K562 (cell line): ENCODE measurements at regions not wholly inside any gene's neighbourhood (a gene's known extent, or its start where the extent isn't known, plus 50 kb on each side); places are given as distances from the start of the nearest gene placed in this dataset.

Source experiments
- ATAC-seq: fragments of 200-7000 bp; cut with Tn5 transposase; 3 replicates; pipeline ENCODE4 v1.9.1; 2020; ENCODE audit warnings: moderate library complexity
- BruUV-seq: library from RNA; stranded (reverse); fragments of 400-500 nt; replicated peaks from 2 replicates; lab custom pipeline; 2021; lab: Mats Ljungman, UMichigan
- CTCF ChIA-PET: fragments of 300-600 bp; formaldehyde crosslinking; extraction: SDS; loops from one replicate; lab custom pipeline; 2021; ENCODE audit warnings: low intra/inter-chr PET ratio; lab: Yijun Ruan, JAX
- POLR2A ChIA-PET: fragments of 300-600, 350-650 bp; sonication (Branson Sonifier 250); formaldehyde crosslinking; extraction: SDS; loops from one replicate; lab custom pipeline; 2021; ENCODE audit warnings: antibody characterized with exemption, inconsistent platforms; lab: Yijun Ruan, JAX
- DNase-seq, 4 experiments: peaks; one replicate each; pipeline versions ENCODE4 v3.0.0 to v3.0.0-alpha.2; 2011 to 2018; ENCODE audit warnings: low spot score in 3 of 4, mixed read lengths in 3 of 4; ENCODE audit errors: extremely low read depth in 1 of 4
- FAIRE-seq: peaks from 2 replicates; lab custom pipeline; 2011; peaks lifted over from hg19 to GRCh38; lab: Jason Lieb, UNC
- H2AFZ ChIP-seq: 2 replicates; pipeline ENCODE4 v1.6.0; 2011; ENCODE audit warnings: low read depth, low read length, control low read depth, inconsistent platforms
- H3K27ac ChIP-seq: fragments of 200-600 bp; 3 replicates; pipeline ENCODE4 v1.8.0; 2011; ENCODE audit warnings: low read depth, mild to moderate bottlenecking, control low read depth, inconsistent platforms, low read length, moderate library complexity, mixed read lengths; ENCODE audit errors: extremely low read depth
- H3K27me3 ChIP-seq, 2 experiments: fragments of 300-600 bp in 1 of 2; 2 replicates in 1 of 2; 3 replicates in 1 of 2; pipeline versions ENCODE4 v1.6.0 to v1.8.0; 2011; ENCODE audit warnings: inconsistent platforms in 2 of 2, low read length in 2 of 2, mild to moderate bottlenecking in 1 of 2, mixed read lengths in 1 of 2, moderate library complexity in 1 of 2; ENCODE audit not compliant: control insufficient read depth in 2 of 2, insufficient read depth in 2 of 2
- H3K36me3 ChIP-seq: fragments of 300-600 bp; 3 replicates; pipeline ENCODE4 v1.8.0; 2011; ENCODE audit warnings: mild to moderate bottlenecking, low read length, inconsistent platforms; ENCODE audit not compliant: control insufficient read depth, insufficient read depth
- H3K4me1 ChIP-seq, 2 experiments: fragments of 200-600 bp in 1 of 2; replicated peaks in 1 of 2; 2 replicates in 1 of 2; 3 replicates in 1 of 2; pipeline versions ENCODE4 v1.5.1 to v1.8.0; 2011; ENCODE audit warnings: inconsistent platforms in 2 of 2, low read length in 2 of 2, mild to moderate bottlenecking in 1 of 2, mixed read lengths in 1 of 2, moderate library complexity in 1 of 2; ENCODE audit not compliant: control insufficient read depth in 2 of 2, insufficient read depth in 2 of 2
- H3K4me2 ChIP-seq: 2 replicates; pipeline ENCODE4 v1.6.1; 2011; ENCODE audit warnings: low read length, control low read depth, inconsistent platforms, mixed read lengths; ENCODE audit not compliant: insufficient read depth
- H3K4me3 ChIP-seq: fragments of 200-600 bp; sonication (generic), shearing (Covaris generic); 2 replicates; pipeline ENCODE4 v1.5.1; 2016; ENCODE audit warnings: control low read depth, inconsistent platforms
- H3K79me2 ChIP-seq: fragments of 200-600 bp; 3 replicates; pipeline ENCODE4 v1.8.0; 2011; ENCODE audit warnings: low read length, inconsistent platforms; ENCODE audit not compliant: control insufficient read depth, insufficient read depth
- H3K9ac ChIP-seq, 2 experiments: 2 replicates each; pipeline versions ENCODE4 v1.6.0 to v1.6.1; 2011; ENCODE audit warnings: low read depth in 2 of 2, low read length in 2 of 2, control low read depth in 1 of 2, inconsistent platforms in 1 of 2, mild to moderate bottlenecking in 1 of 2, mixed read lengths in 1 of 2; ENCODE audit not compliant: insufficient read depth in 1 of 2
- H3K9me1 ChIP-seq: one replicate; pipeline ENCODE4 v1.6.0; 2011; ENCODE audit warnings: inconsistent platforms, mild to moderate bottlenecking, low read length, moderate library complexity; ENCODE audit not compliant: control insufficient read depth, insufficient read depth
- H3K9me3 ChIP-seq: replicated peaks from 2 replicates; pipeline ENCODE4 v1.5.1; 2011; ENCODE audit warnings: low read depth, low read length, inconsistent platforms; ENCODE audit not compliant: control insufficient read depth, insufficient read depth
- H4K20me1 ChIP-seq: replicated peaks from 2 replicates; pipeline ENCODE4 v1.6.1; 2011; ENCODE audit warnings: low read length, inconsistent platforms, mixed read lengths; ENCODE audit not compliant: control insufficient read depth, insufficient read depth
- ELF4 ChIP-seq: fragments of 450-650 bp; formaldehyde crosslinking; IDR thresholded peaks from 2 replicates; pipeline ENCODE4 v1.4.0; 2022; ENCODE audit warnings: missing genetic modification characterization
- ERF ChIP-seq: fragments of 450-650 bp; formaldehyde crosslinking; IDR thresholded peaks from 2 replicates; pipeline ENCODE4 v1.4.0; 2020; ENCODE audit warnings: mild to moderate bottlenecking, mixed read lengths
- GABPB2 ChIP-seq: fragments of 250-450 bp; sonication (Bioruptor Pico); conservative IDR thresholded peaks from 2 replicates; pipeline ENCODE4 v1.5.1; 2021; ENCODE audit warnings: mild to moderate bottlenecking
- HDGF ChIP-seq: fragments of 450-650 bp; IDR thresholded peaks from 2 replicates; pipeline ENCODE4 v1.6.1; 2016
- ILF3 ChIP-seq: fragments of 450-650 bp; IDR thresholded peaks from 2 replicates; pipeline ENCODE4 v1.6.1; 2018; ENCODE audit warnings: antibody characterized with exemption, mild to moderate bottlenecking, moderate library complexity, borderline replicate concordance
- ILK ChIP-seq: fragments of 450-650 bp; IDR thresholded peaks from 2 replicates; pipeline ENCODE4 v1.6.1; 2016; ENCODE audit warnings: missing genetic modification characterization, low read depth, mild to moderate bottlenecking, missing compliant biosample characterization, moderate library complexity, borderline replicate concordance
- KLF13 ChIP-seq: fragments of 450-650 bp; IDR thresholded peaks from 2 replicates; pipeline ENCODE4 v1.6.1; 2016; ENCODE audit warnings: missing genetic modification characterization, low read depth, mild to moderate bottlenecking, missing compliant biosample characterization, moderate library complexity, borderline replicate concordance
- MIER1 ChIP-seq: fragments of 450-650 bp; IDR thresholded peaks from 2 replicates; pipeline ENCODE4 v1.6.1; 2016; ENCODE audit warnings: antibody characterized with exemption, mild to moderate bottlenecking, low read depth
- NR2C2 ChIP-seq, 2 experiments: fragments of 200-800 bp in 1 of 2; sonication (Bioruptor generic) in 1 of 2; sonication (generic) in 1 of 2; formaldehyde crosslinking in 1 of 2; IDR thresholded peaks; 2 replicates each; pipeline versions ENCODE4 v1.6.1 to v1.8.0; 2016 to 2022; ENCODE audit warnings: mild to moderate bottlenecking in 1 of 2, missing compliant biosample characterization in 1 of 2, missing genetic modification characterization in 1 of 2, missing genetic modification reagents in 1 of 2
- NR4A1 ChIP-seq, 2 experiments: fragments of 250-450 bp in 1 of 2; fragments of 450-650 bp in 1 of 2; sonication (Bioruptor Pico) in 1 of 2; IDR thresholded peaks; 2 replicates each; pipeline versions ENCODE4 v1.4.0 to v1.6.1; 2016 to 2020; ENCODE audit warnings: mild to moderate bottlenecking in 2 of 2, missing compliant biosample characterization in 1 of 2, missing genetic modification characterization in 1 of 2, moderate library complexity in 1 of 2
- ZBED1 ChIP-seq: IDR thresholded peaks from 2 replicates; pipeline ENCODE4 v1.6.1; 2014
- ZNF311 ChIP-seq: fragments of 250-450 bp; sonication (Bioruptor Pico); IDR thresholded peaks from 2 replicates; pipeline ENCODE4 v1.4.0; 2020; ENCODE audit warnings: mild to moderate bottlenecking, moderate library complexity
- ZNF584 ChIP-seq: fragments of 200-800 bp; sonication (Bioruptor generic); IDR thresholded peaks from 2 replicates; pipeline ENCODE4 v1.6.1; 2016; ENCODE audit warnings: low read depth, mild to moderate bottlenecking, missing genetic modification characterization, missing compliant biosample characterization
- WGBS: fragments of 100-300 bp; shearing (Covaris generic); methylation state at CpG from one replicate; pipeline ENCODE4 v1.1.6; 2016; ENCODE audit warnings: low coverage, mixed read lengths; ENCODE audit not compliant: insufficient coverage; ENCODE audit errors: missing lambda C conversion rate; 5-methylcytosine and 5-hydroxymethylcytosine counted together
- in situ Hi-C: fragments of 300-500 bp; cut with MboI; formaldehyde crosslinking; loops from 4 replicates; pipeline ENCODE4 v1.15.0; 2018; ENCODE audit warnings: inconsistent platforms, mixed read lengths
- intact Hi-C: fragments of 100-400 bp; cut with micrococcal nuclease; formaldehyde crosslinking; loops from 2 replicates; pipeline ENCODE4 v1.14.2; 2022
- TF ChIP-seq, protein P1 (sequence below): sonication (generic); formaldehyde crosslinking; IDR thresholded peaks from 2 replicates; pipeline ENCODE4 v1.9.0; 2022; ENCODE audit warnings: mild to moderate bottlenecking, missing genetic modification reagents
- TF ChIP-seq, protein P2 (sequence below): fragments of 450-650 bp; IDR thresholded peaks from 2 replicates; pipeline ENCODE4 v1.6.1; 2016; ENCODE audit warnings: mild to moderate bottlenecking

- Histone ChIP-seq H3K36me3 (no peaks in the 10 kb centered on the region), H3K4me3 (no peak overlapping the region), H2AFZ (no peak overlapping the region), H3K4me2 (no peak overlapping the region), H3K9ac (no peak overlapping the region), H3K4me1 (no peaks in the 10 kb centered on the region), H3K9me3 (no peaks in the 10 kb centered on the region), H4K20me1 (no peaks in the 10 kb centered on the region), H3K27ac (no peak overlapping the region), H3K27me3 (no peaks in the 10 kb centered on the region), H3K79me2 (no peaks in the 10 kb centered on the region), H3K9me1 (no peaks in the 10 kb centered on the region)
- CTCF ChIA-PET = no interaction called here
- DNase-seq (no peak), FAIRE-seq (no peak), ATAC-seq (no peak)
- 0% methylated on average over 1 of the region's 1 CpG for WGBS
- intact Hi-C loops (no loop called here), in situ Hi-C loops (no loop called here)
- POLR2A ChIA-PET = no interaction called here
- BruUV-seq = no TSS peak
- TF ChIP-seq ILK (tag) = no peak
These were observed 181.0 kb upstream of the BMP4 start for GRCh38 chr14:54137614-54137961.

DNA sequence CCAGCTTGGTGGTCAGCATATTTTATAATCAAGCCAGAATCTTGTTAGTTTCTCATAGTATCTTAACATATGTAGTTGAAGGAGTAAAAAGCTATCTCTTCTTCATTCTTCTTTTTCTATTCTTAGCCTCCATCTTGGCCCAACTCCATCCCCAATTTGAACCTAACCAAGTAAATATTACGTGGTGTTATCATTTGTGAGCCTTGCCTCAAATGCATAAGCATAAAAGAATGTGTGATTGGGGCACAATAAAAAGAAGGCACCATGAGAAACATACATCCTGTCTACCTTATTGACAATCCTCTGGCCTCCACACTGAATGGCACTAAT is 181.4 kb upstream of the BMP4 start:
- Histone ChIP-seq H2AFZ (no peak overlapping the region), H3K9me1 (no peaks in the 10 kb centered on the region), H3K9me3 (no peaks in the 10 kb centered on the region), H3K4me1 (no peaks in the 10 kb centered on the region), H3K27me3 (no peaks in the 10 kb centered on the region), H3K4me3 (no peak overlapping the region), H3K79me2 (no peaks in the 10 kb centered on the region), H3K9ac (no peak overlapping the region), H3K36me3 (no peaks in the 10 kb centered on the region), H4K20me1 (no peaks in the 10 kb centered on the region), H3K27ac (no peak overlapping the region), H3K4me2 (no peak overlapping the region)
- no TSS peak for BruUV-seq
- no peak for DNase-seq
- no peak for FAIRE-seq
- WGBS = 0% methylated on average over 1 of the region's 1 CpG
- CTCF ChIA-PET = no interaction called here
- no peak for ATAC-seq
- intact Hi-C loops (no loop called here), in situ Hi-C loops (no loop called here)
- POLR2A ChIA-PET = no interaction called here
- TF ChIP-seq NR2C2 (CRISPR knock-in tag; IDR thresholded peaks at IDR 0.05) = no peak
- no peak for TF ChIP-seq NR2C2 (tag; IDR thresholded peaks at IDR 0.05)
- no peak for TF ChIP-seq ERF (CRISPR knock-in tag)
- TF ChIP-seq, protein P1, sequence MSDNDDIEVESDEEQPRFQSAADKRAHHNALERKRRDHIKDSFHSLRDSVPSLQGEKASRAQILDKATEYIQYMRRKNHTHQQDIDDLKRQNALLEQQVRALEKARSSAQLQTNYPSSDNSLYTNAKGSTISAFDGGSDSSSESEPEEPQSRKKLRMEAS (CRISPR knock-in tag) = no peak
- no peak for TF ChIP-seq MIER1
- no peak for TF ChIP-seq ELF4
- TF ChIP-seq KLF13 = no peak
- TF ChIP-seq, protein P2, sequence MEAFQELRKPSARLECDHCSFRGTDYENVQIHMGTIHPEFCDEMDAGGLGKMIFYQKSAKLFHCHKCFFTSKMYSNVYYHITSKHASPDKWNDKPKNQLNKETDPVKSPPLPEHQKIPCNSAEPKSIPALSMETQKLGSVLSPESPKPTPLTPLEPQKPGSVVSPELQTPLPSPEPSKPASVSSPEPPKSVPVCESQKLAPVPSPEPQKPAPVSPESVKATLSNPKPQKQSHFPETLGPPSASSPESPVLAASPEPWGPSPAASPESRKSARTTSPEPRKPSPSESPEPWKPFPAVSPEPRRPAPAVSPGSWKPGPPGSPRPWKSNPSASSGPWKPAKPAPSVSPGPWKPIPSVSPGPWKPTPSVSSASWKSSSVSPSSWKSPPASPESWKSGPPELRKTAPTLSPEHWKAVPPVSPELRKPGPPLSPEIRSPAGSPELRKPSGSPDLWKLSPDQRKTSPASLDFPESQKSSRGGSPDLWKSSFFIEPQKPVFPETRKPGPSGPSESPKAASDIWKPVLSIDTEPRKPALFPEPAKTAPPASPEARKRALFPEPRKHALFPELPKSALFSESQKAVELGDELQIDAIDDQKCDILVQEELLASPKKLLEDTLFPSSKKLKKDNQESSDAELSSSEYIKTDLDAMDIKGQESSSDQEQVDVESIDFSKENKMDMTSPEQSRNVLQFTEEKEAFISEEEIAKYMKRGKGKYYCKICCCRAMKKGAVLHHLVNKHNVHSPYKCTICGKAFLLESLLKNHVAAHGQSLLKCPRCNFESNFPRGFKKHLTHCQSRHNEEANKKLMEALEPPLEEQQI = no peak
- TF ChIP-seq ILF3 = no peak
- TF ChIP-seq GABPB2 (CRISPR knock-in tag) = no peak
- TF ChIP-seq HDGF = no peak
- no peak for TF ChIP-seq ZNF311
- no peak for TF ChIP-seq NR4A1 (CRISPR knock-in tag; IDR thresholded peaks at IDR 0.05)
- no peak for TF ChIP-seq NR4A1 (tag; IDR thresholded peaks at IDR 0.05)
- TF ChIP-seq ZNF584 (CRISPR knock-in tag) = no peak
- TF ChIP-seq ZBED1 = no peak
